HEK293 (cell line): ENCODE measurements at regions not wholly inside any gene's neighbourhood (a gene's known extent, or its start where the extent isn't known, plus 50 kb on each side); places are given as distances from the start of the nearest gene placed in this dataset.

Source experiments
- CTCF ChIA-PET: fragments of 350-600 bp; formaldehyde crosslinking; extraction: SDS; loops from one replicate; lab custom pipeline; 2021; ENCODE audit warnings: antibody characterized with exemption; lab: Yijun Ruan, JAX
- POLR2A ChIA-PET: fragments of 300-600 bp; formaldehyde crosslinking; extraction: SDS; loops from one replicate; lab custom pipeline; 2020; ENCODE audit warnings: antibody characterized with exemption, inconsistent platforms; lab: Yijun Ruan, JAX
- H3K27ac ChIP-seq: fragments of 200-500 bp; sonication (Bioruptor generic); 2 replicates; pipeline ENCODE4 v1.5.1; 2014; ENCODE audit warnings: low read depth, low read length, control low read depth, inconsistent platforms; ENCODE audit errors: extremely low read depth
- H3K36me3 ChIP-seq, 2 experiments: fragments of 200-500 bp in 1 of 2; sonication (Bioruptor generic) in 1 of 2; 1 replicate in 1 of 2; 2 replicates in 1 of 2; pipeline ENCODE4 v1.5.1; 2014 to 2017; ENCODE audit warnings: inconsistent platforms in 2 of 2, low read length in 2 of 2; ENCODE audit not compliant: control insufficient read depth in 2 of 2, insufficient read depth in 1 of 2
- H3K4me1 ChIP-seq: fragments of 200-500 bp; sonication (Bioruptor generic); 2 replicates; pipeline ENCODE4 v1.5.1; 2014; ENCODE audit warnings: mild to moderate bottlenecking, low read length, inconsistent platforms; ENCODE audit not compliant: control insufficient read depth, insufficient read depth
- H3K4me3 ChIP-seq: 2 replicates; pipeline ENCODE4 v1.5.1; 2011; ENCODE audit warnings: low read depth, mild to moderate bottlenecking, control low read depth, low read length, moderate library complexity
- H3K9me3 ChIP-seq: fragments of 200-500 bp; sonication (Bioruptor generic); 2 replicates; pipeline ENCODE4 v1.5.1; 2014; ENCODE audit warnings: low read depth, low read length, inconsistent platforms; ENCODE audit not compliant: control insufficient read depth, insufficient read depth
- GFI1B ChIP-seq: fragments of 450-650 bp; formaldehyde crosslinking; IDR thresholded peaks from 2 replicates; pipeline ENCODE4 v1.5.1; 2016; ENCODE audit warnings: missing biosample characterization, missing genetic modification characterization
- HIC1 ChIP-seq: fragments of 450-650 bp; formaldehyde crosslinking; IDR thresholded peaks from 2 replicates; pipeline ENCODE4 v1.5.1; 2016; ENCODE audit warnings: missing biosample characterization, missing genetic modification characterization
- MZF1 ChIP-seq: fragments of 450-650 bp; formaldehyde crosslinking; IDR thresholded peaks from 2 replicates; pipeline ENCODE4 v1.5.1; 2017; ENCODE audit warnings: missing biosample characterization, missing genetic modification characterization, borderline replicate concordance
- PATZ1 ChIP-seq: fragments of 450-650 bp; formaldehyde crosslinking; IDR thresholded peaks from 2 replicates; pipeline ENCODE4 v1.5.1; 2016; ENCODE audit warnings: missing biosample characterization, missing genetic modification characterization
- RBAK ChIP-seq: fragments of 450-650 bp; formaldehyde crosslinking; IDR thresholded peaks from 2 replicates; pipeline ENCODE4 v1.5.1; 2016; ENCODE audit warnings: missing biosample characterization, missing genetic modification characterization
- SP2 ChIP-seq: fragments of 450-650 bp; formaldehyde crosslinking; IDR thresholded peaks from 2 replicates; pipeline ENCODE4 v1.5.1; 2016; ENCODE audit warnings: missing biosample characterization, missing genetic modification characterization
- ZBTB20 ChIP-seq: fragments of 450-650 bp; formaldehyde crosslinking; IDR thresholded peaks from 2 replicates; pipeline ENCODE4 v1.5.1; 2016; ENCODE audit warnings: missing biosample characterization, missing genetic modification characterization
- ZBTB6 ChIP-seq: fragments of 450-650 bp; formaldehyde crosslinking; IDR thresholded peaks from 2 replicates; pipeline ENCODE4 v1.5.1; 2017; ENCODE audit warnings: missing biosample characterization, missing genetic modification characterization
- ZFHX2 ChIP-seq: fragments of 450-650 bp; formaldehyde crosslinking; conservative IDR thresholded peaks from 2 replicates; pipeline ENCODE4 v1.5.1; 2016; ENCODE audit warnings: missing biosample characterization, missing genetic modification characterization
- ZFP37 ChIP-seq: fragments of 450-650 bp; formaldehyde crosslinking; IDR thresholded peaks from 2 replicates; pipeline ENCODE4 v1.5.1; 2016; ENCODE audit warnings: missing biosample characterization, missing genetic modification characterization
- ZNF10 ChIP-seq: fragments of 450-650 bp; formaldehyde crosslinking; IDR thresholded peaks from 2 replicates; pipeline ENCODE4 v1.5.1; 2017; ENCODE audit warnings: missing biosample characterization, missing genetic modification characterization
- ZNF114 ChIP-seq: fragments of 450-650 bp; formaldehyde crosslinking; IDR thresholded peaks from 2 replicates; pipeline ENCODE4 v1.5.0; 2017; ENCODE audit warnings: missing biosample characterization, missing genetic modification characterization
- ZNF155 ChIP-seq: fragments of 450-650 bp; formaldehyde crosslinking; IDR thresholded peaks from 2 replicates; pipeline ENCODE4 v1.5.1; 2016; ENCODE audit warnings: missing biosample characterization, missing genetic modification characterization
- ZNF19 ChIP-seq: fragments of 450-650 bp; formaldehyde crosslinking; IDR thresholded peaks from 2 replicates; pipeline ENCODE4; 2016; ENCODE audit warnings: missing biosample characterization, missing genetic modification characterization, low read depth
- ZNF23 ChIP-seq: fragments of 450-650 bp; formaldehyde crosslinking; IDR thresholded peaks from 2 replicates; pipeline ENCODE4 v1.5.1; 2016; ENCODE audit warnings: missing biosample characterization, missing genetic modification characterization, borderline replicate concordance
- ZNF354C ChIP-seq: fragments of 450-650 bp; formaldehyde crosslinking; IDR thresholded peaks from 2 replicates; pipeline ENCODE4 v1.5.1; 2016; ENCODE audit warnings: missing biosample characterization, missing genetic modification characterization, low read depth, borderline replicate concordance
- ZNF473 ChIP-seq: fragments of 450-650 bp; formaldehyde crosslinking; IDR thresholded peaks from 2 replicates; pipeline ENCODE4 v1.5.1; 2017; ENCODE audit warnings: missing biosample characterization, missing genetic modification characterization
- ZNF48 ChIP-seq: fragments of 450-650 bp; formaldehyde crosslinking; IDR thresholded peaks from 2 replicates; pipeline ENCODE4 v1.5.1; 2016; ENCODE audit warnings: missing biosample characterization, missing genetic modification characterization
- ZNF529 ChIP-seq: fragments of 450-650 bp; formaldehyde crosslinking; IDR thresholded peaks from 2 replicates; pipeline ENCODE4 v1.5.1; 2017; ENCODE audit warnings: missing genetic modification characterization, missing biosample characterization; ENCODE audit not compliant: insufficient replicate concordance
- ZNF555 ChIP-seq: fragments of 450-650 bp; formaldehyde crosslinking; conservative IDR thresholded peaks from 2 replicates; pipeline ENCODE4 v1.5.1; 2017; ENCODE audit warnings: missing biosample characterization, mild to moderate bottlenecking, missing genetic modification characterization, inconsistent platforms
- ZNF645 ChIP-seq: fragments of 450-650 bp; formaldehyde crosslinking; IDR thresholded peaks from 2 replicates; pipeline ENCODE4; 2016; ENCODE audit warnings: missing biosample characterization, missing genetic modification characterization
- ZNF658 ChIP-seq: fragments of 450-650 bp; formaldehyde crosslinking; IDR thresholded peaks from 2 replicates; pipeline ENCODE4; 2016; ENCODE audit warnings: missing biosample characterization, missing genetic modification characterization
- ZNF704 ChIP-seq: fragments of 450-650 bp; formaldehyde crosslinking; IDR thresholded peaks from 2 replicates; pipeline ENCODE4 v1.5.1; 2016; ENCODE audit warnings: missing biosample characterization, missing genetic modification characterization
- ZNF837 ChIP-seq: fragments of 450-650 bp; formaldehyde crosslinking; IDR thresholded peaks from 2 replicates; pipeline ENCODE4 v1.5.1; 2016; ENCODE audit warnings: missing biosample characterization, missing genetic modification characterization
- ZSCAN16 ChIP-seq: fragments of 450-650 bp; formaldehyde crosslinking; IDR thresholded peaks from 2 replicates; pipeline ENCODE4 v1.5.1; 2016; ENCODE audit warnings: missing biosample characterization, missing genetic modification characterization
- ZSCAN18 ChIP-seq: fragments of 450-650 bp; formaldehyde crosslinking; IDR thresholded peaks from 2 replicates; pipeline ENCODE4 v1.5.1; 2016; ENCODE audit warnings: missing biosample characterization, missing genetic modification characterization

GRCh38 chr2:2708575-2709430, 377.7 kb upstream of the MYT1L start:
- Histone ChIP-seq H3K9me3 (no peaks in the 10 kb centered on the region), H3K27ac (no peak overlapping the region), H3K36me3 (no peaks in the 10 kb centered on the region), H3K4me3 (no peak overlapping the region), H3K4me1 (no peaks in the 10 kb centered on the region)
- TF ChIP-seq ZNF658 (no peak), ZBTB20 (no peak), ZNF23 (no peak), RBAK (no peak), MZF1 (tag by site-specific recombination) (no peak), ZBTB6 (tag by site-specific recombination) (no peak), ZNF19 (tag by site-specific recombination) (no peak), ZNF645 (tag by site-specific recombination) (no peak), ZNF555 (tag by site-specific recombination) (no peak), ZSCAN16 (tag by site-specific recombination) (no peak)
- ChIA-PET CTCF (no interaction called here), POLR2A (no interaction called here)

- no peaks in the 10 kb centered on the region for H3K36me3 ChIP-seq
- no peak overlapping the region for H3K27ac ChIP-seq
- no peak overlapping the region for H3K4me3 ChIP-seq
- no peaks in the 10 kb centered on the region for H3K9me3 ChIP-seq
- CTCF ChIA-PET: no interaction called here
- POLR2A ChIA-PET: no interaction called here
- H3K4me1 ChIP-seq: no peaks in the 10 kb centered on the region
- TF ChIP-seq ZNF114: no peak
- no peak for TF ChIP-seq PATZ1 (tag by site-specific recombination)
- TF ChIP-seq SP2 (tag by site-specific recombination): no peak
- TF ChIP-seq ZSCAN18: no peak
- no peak for TF ChIP-seq ZNF529 (tag by site-specific recombination)
- TF ChIP-seq GFI1B (tag by site-specific recombination): no peak
- no peak for TF ChIP-seq ZNF354C (tag by site-specific recombination)
- no peak for TF ChIP-seq ZNF473 (tag by site-specific recombination)
- no peak for TF ChIP-seq HIC1 (tag by site-specific recombination)
- no peak for TF ChIP-seq ZNF704 (tag by site-specific recombination)
- TF ChIP-seq ZFHX2: no peak
- no peak for TF ChIP-seq ZNF48 (tag by site-specific recombination)
- TF ChIP-seq ZNF837 (tag by site-specific recombination): no peak
- TF ChIP-seq ZNF10 (tag by site-specific recombination): no peak
- no peak for TF ChIP-seq ZNF155 (tag by site-specific recombination)
- no peak for TF ChIP-seq ZFP37 (tag by site-specific recombination)
These were observed 376.3 kb upstream of the MYT1L start for GRCh38 chr2:2707206-2707991.
